ENCODE measurements at regions not wholly inside any gene's neighbourhood (a gene's known extent, or its start where the extent isn't known, plus 50 kb on each side); places are given as distances from the start of the nearest gene placed in this dataset.

GRCh38 chr10:78923647-78924318, 145.0 kb upstream of the ZMIZ1 start:
- TF ChIP-seq CTCF (IDR thresholded peaks at IDR 0.05; ENCODE audit: unreplicated experiment), result no peak
- CTCF ChIA-PET, result interaction anchor here (0.6 kb wide), 1 partner anchor 67 kb away, joined by 3 read pairs; no protein-coding TSS in a partner anchor
- Mint-ChIP-seq H3K27ac (ENCODE audit: low read depth, unreplicated experiment) (no peak overlapping the region), H3K36me3 (ENCODE audit: insufficient read depth, unreplicated experiment) (no peaks in the 10 kb centered on the region), H3K4me3 (ENCODE audit: unreplicated experiment) (no peak overlapping the region), H3K27me3 (ENCODE audit: insufficient read depth, unreplicated experiment) (no peaks in the 10 kb centered on the region), H3K4me1 (ENCODE audit: insufficient read depth, unreplicated experiment) (peaks cover 22% of the 10 kb centered on the region), H3K9me3 (ENCODE audit: unreplicated experiment) (no peaks in the 10 kb centered on the region)
- POLR2A ChIA-PET, result no interaction called here
- DNase-seq (ENCODE audit: unreplicated experiment), result no peak
- intact Hi-C loops (cut with micrococcal nuclease), result no loop called here
- BruUV-seq (replicated peaks), result no TSS peak

- no peak overlapping the region for H3K27ac Mint-ChIP-seq (ENCODE audit: low read depth, unreplicated experiment)
- ChIA-PET POLR2A (interaction anchor here (1.8 kb wide), 1 partner anchor 23 kb away, joined by 4 read pairs; no protein-coding TSS in a partner anchor), CTCF (interaction anchor here (0.6 to 0.7 kb wide), 2 partner anchors 66 to 652 kb away, joined by 3 read pairs; no protein-coding TSS in a partner anchor)
- no peaks in the 10 kb centered on the region for H3K36me3 Mint-ChIP-seq (ENCODE audit: insufficient read depth, unreplicated experiment)
- H3K4me3 Mint-ChIP-seq (ENCODE audit: unreplicated experiment), result no peak overlapping the region
- no peak for TF ChIP-seq CTCF (IDR thresholded peaks at IDR 0.05; ENCODE audit: unreplicated experiment)
- intact Hi-C loops (cut with micrococcal nuclease), result loop anchor here (5.0 kb wide), 1 partner anchor 143 kb away; the partner anchor contains the start of gene ZMIZ1
- H3K9me3 Mint-ChIP-seq (ENCODE audit: unreplicated experiment), result no peaks in the 10 kb centered on the region
- DNase-seq (ENCODE audit: unreplicated experiment), result no peak
- H3K27me3 Mint-ChIP-seq (ENCODE audit: insufficient read depth, unreplicated experiment), result no peaks in the 10 kb centered on the region
- H3K4me1 Mint-ChIP-seq (ENCODE audit: insufficient read depth, unreplicated experiment), result peaks cover 22% of the 10 kb centered on the region
- BruUV-seq (replicated peaks), result no TSS peak
These were observed 144.3 kb upstream of the ZMIZ1 start for GRCh38 chr10:78924319-78925003.

- no peak for DNase-seq (ENCODE audit: unreplicated experiment)
- ChIA-PET CTCF (interaction anchor here (0.6 to 0.7 kb wide), 2 partner anchors 195 to 653 kb away, joined by 3 read pairs; no protein-coding TSS in a partner anchor), POLR2A (interaction anchor here (1.0 to 1.8 kb wide), 3 partner anchors 10 to 23 kb away, joined by 4 to 5 read pairs (median 4); no protein-coding TSS in a partner anchor)
- no peaks in the 10 kb centered on the region for H3K27me3 Mint-ChIP-seq (ENCODE audit: insufficient read depth, unreplicated experiment)
- no peaks in the 10 kb centered on the region for H3K36me3 Mint-ChIP-seq (ENCODE audit: insufficient read depth, unreplicated experiment)
- intact Hi-C loops (cut with micrococcal nuclease), result loop anchor here (5.0 kb wide), 1 partner anchor 142 kb away; the partner anchor contains the start of gene ZMIZ1
- peaks cover 16% of the 10 kb centered on the region for H3K4me1 Mint-ChIP-seq (ENCODE audit: insufficient read depth, unreplicated experiment)
- no peak for TF ChIP-seq CTCF (IDR thresholded peaks at IDR 0.05; ENCODE audit: unreplicated experiment)
- no peak overlapping the region for H3K4me3 Mint-ChIP-seq (ENCODE audit: unreplicated experiment)
- no peaks in the 10 kb centered on the region for H3K9me3 Mint-ChIP-seq (ENCODE audit: unreplicated experiment)
- BruUV-seq (replicated peaks), result no TSS peak
- peak overlapping the region; percentile 42 for H3K27ac Mint-ChIP-seq (ENCODE audit: low read depth, unreplicated experiment)
These were observed 143.5 kb upstream of the ZMIZ1 start for GRCh38 chr10:78925275-78925674.

GRCh38 chr10:78925800-78926319, 142.9 kb upstream of the ZMIZ1 start:
- Mint-ChIP-seq H3K27ac (ENCODE audit: low read depth, unreplicated experiment) (peak overlapping the region; percentile 42), H3K4me3 (ENCODE audit: unreplicated experiment) (no peak overlapping the region), H3K36me3 (ENCODE audit: insufficient read depth, unreplicated experiment) (no peaks in the 10 kb centered on the region), H3K9me3 (ENCODE audit: unreplicated experiment) (no peaks in the 10 kb centered on the region), H3K27me3 (ENCODE audit: insufficient read depth, unreplicated experiment) (no peaks in the 10 kb centered on the region), H3K4me1 (ENCODE audit: insufficient read depth, unreplicated experiment) (peaks cover 19% of the 10 kb centered on the region)
- intact Hi-C loops (cut with micrococcal nuclease), result loop anchor here (2.0 to 5.0 kb wide), 2 partner anchors 47 to 141 kb away; partner anchors contain the start of gene ZMIZ1
- peak; percentile 94 for DNase-seq (ENCODE audit: unreplicated experiment)
- ChIA-PET CTCF (interaction anchor here (0.6 kb wide), 1 partner anchor 196 kb away, joined by 3 read pairs; no protein-coding TSS in a partner anchor), POLR2A (interaction anchor here (0.6 to 1.8 kb wide), 5 partner anchors 9 to 175 kb away, joined by 3 to 7 read pairs (median 4); no protein-coding TSS in a partner anchor)
- no peak for TF ChIP-seq CTCF (IDR thresholded peaks at IDR 0.05; ENCODE audit: unreplicated experiment)
- BruUV-seq (replicated peaks), result no TSS peak

All from MCF 10A (cell line).